ENCODE measurements at regions not wholly inside any gene's neighbourhood (a gene's known extent, or its start where the extent isn't known, plus 50 kb on each side); places are given as distances from the start of the nearest gene placed in this dataset.

- TF ChIP-seq CTCF (IDR thresholded peaks at IDR 0.05; ENCODE audit: low read depth, low read length, missing control alignments), result no peak
- DNase-seq (ENCODE audit: low read depth), result no peak
- no peak overlapping the region for H3K4me3 ChIP-seq (ENCODE audit: low read depth, low read length)
Measured at GRCh38 chr15:36358523-36358922, 220.9 kb upstream of the CDIN1 start.

- H3K4me3 ChIP-seq (ENCODE audit: low read depth, low read length), result no peak overlapping the region
- no peak for TF ChIP-seq CTCF (IDR thresholded peaks at IDR 0.05; ENCODE audit: low read depth, low read length, missing control alignments)
- DNase-seq (ENCODE audit: low read depth), result no peak
Measured at GRCh38 chr15:36359286-36359685, 220.1 kb upstream of the CDIN1 start.

GRCh38 chr15:36361351-36361870 lies 218.0 kb upstream of the CDIN1 start:
- TF ChIP-seq CTCF (IDR thresholded peaks at IDR 0.05; ENCODE audit: low read depth, low read length, missing control alignments), result no peak
- DNase-seq (ENCODE audit: low read depth), result no peak

GRCh38 chr15:36362509-36362915 lies 216.9 kb upstream of the CDIN1 start:
- DNase-seq (ENCODE audit: low read depth), result no peak
- no peak for TF ChIP-seq CTCF (IDR thresholded peaks at IDR 0.05; ENCODE audit: low read depth, low read length, missing control alignments)
- no peak overlapping the region for H3K4me3 ChIP-seq (ENCODE audit: low read depth, low read length)

More at GRCh38 chr15:36361351-36361870, 218.0 kb upstream of the CDIN1 start:
- no peak overlapping the region for H3K4me3 ChIP-seq (ENCODE audit: low read depth, low read length)

- DNase-seq (ENCODE audit: low read depth), result no peak
- no peak for TF ChIP-seq CTCF (IDR thresholded peaks at IDR 0.05; ENCODE audit: low read depth, low read length, missing control alignments)
- no peak overlapping the region for H3K4me3 ChIP-seq (ENCODE audit: low read depth, low read length)
Measured at GRCh38 chr15:36363335-36363734, 216.1 kb upstream of the CDIN1 start.

- DNase-seq (ENCODE audit: low read depth), result no peak
- H3K4me3 ChIP-seq (ENCODE audit: low read depth, low read length), result no peak overlapping the region
- TF ChIP-seq CTCF (IDR thresholded peaks at IDR 0.05; ENCODE audit: low read depth, low read length, missing control alignments), result no peak
Measured at GRCh38 chr15:36364377-36364776, 215.0 kb upstream of the CDIN1 start.

- DNase-seq (ENCODE audit: low read depth), result no peak
- TF ChIP-seq CTCF (IDR thresholded peaks at IDR 0.05; ENCODE audit: low read depth, low read length, missing control alignments), result no peak
- no peak overlapping the region for H3K4me3 ChIP-seq (ENCODE audit: low read depth, low read length)
Measured at GRCh38 chr15:36365963-36366362, 213.5 kb upstream of the CDIN1 start.
